Prostate gland (tissue), 2 donors: ENCODE measurements at regions not wholly inside any gene's neighbourhood (a gene's known extent, or its start where the extent isn't known, plus 50 kb on each side); places are given as distances from the start of the nearest gene placed in this dataset.

ENCODE experiments used
- DNase-seq: peaks from one replicate; pipeline ENCODE4 v3.0.0-alpha.2; 2019; ENCODE audit warnings: low spot score
- H3K27ac ChIP-seq, 2 donors: fragments of 200-600 bp; sonication (generic); 2 replicates each; pipeline ENCODE4 v1.5.1; 2017 to 2019
- H3K27me3 ChIP-seq: fragments of 200-600 bp; sonication (generic); replicated peaks from 2 replicates; pipeline ENCODE4 v1.5.1; 2019; ENCODE audit not compliant: insufficient read depth
- H3K36me3 ChIP-seq, 2 donors: fragments of 200-600 bp; sonication (generic); 1 replicate in 1 of 2; 2 replicates in 1 of 2; pipeline versions ENCODE4 v1.5.1 to v1.8.1; 2017 to 2019
- H3K4me1 ChIP-seq: fragments of 200-600 bp; sonication (generic); replicated peaks from 2 replicates; pipeline ENCODE4 v1.5.1; 2019
- H3K4me3 ChIP-seq, 2 donors: fragments of 200-600 bp; sonication (generic); 2 replicates each; pipeline ENCODE4 v1.5.1; 2017 to 2019
- H3K9me3 ChIP-seq: fragments of 200-600 bp; sonication (generic); 2 replicates; pipeline ENCODE4 v1.5.1; 2017
- CTCF ChIP-seq, 4 experiments: fragments of 200-600 bp in 2 of 4; fragments of 450-650 bp in 2 of 4; sonication (generic) in 2 of 4; IDR thresholded peaks; 1 replicate in 3 of 4; 2 replicates in 1 of 4; pipeline ENCODE4 v1.5.1; 2016 to 2019; ENCODE audit warnings: antibody characterized with exemption in 4 of 4, mild to moderate bottlenecking in 2 of 4, moderate library complexity in 2 of 4
- POLR2A ChIP-seq: fragments of 450-650 bp; IDR thresholded peaks from one replicate; pipeline ENCODE4 v1.6.1; 2016; ENCODE audit warnings: antibody characterized with exemption, mild to moderate bottlenecking
- POLR2AphosphoS5 ChIP-seq: sonication (generic); formaldehyde crosslinking; IDR thresholded peaks from one replicate; pipeline ENCODE4 v1.6.1; 2017; ENCODE audit warnings: antibody characterized with exemption
- WGBS: methylation state at CpG from one replicate; pipeline ENCODE4 v1.1.5; 2018; 5-methylcytosine and 5-hydroxymethylcytosine counted together
- intact Hi-C: fragments of 100-400 bp; cut with DNase I; formaldehyde crosslinking; loops from one replicate; pipeline ENCODE4 v1.14.2; 2022

- intact Hi-C loops, result no loop called here
- no peak overlapping the region for H3K27ac ChIP-seq
- TF ChIP-seq CTCF (IDR thresholded peaks at IDR 0.05), result no peak
- no peak for TF ChIP-seq POLR2AphosphoS5
- no peak for TF ChIP-seq POLR2A
- no peaks in the 10 kb centered on the region for H3K4me1 ChIP-seq
- no peaks in the 10 kb centered on the region for H3K9me3 ChIP-seq
- H3K36me3 ChIP-seq, result no peaks in the 10 kb centered on the region
- H3K4me3 ChIP-seq, result no peak overlapping the region
- no peaks in the 10 kb centered on the region for H3K27me3 ChIP-seq
- WGBS, result 87% methylated on average over 1 of the region's 1 CpG
- DNase-seq, result no peak
Measured at GRCh38 chr10:33955676-33956075, 621.2 kb upstream of the NRP1 start.

- H3K4me3 ChIP-seq, result no peak overlapping the region
- H3K27me3 ChIP-seq, result no peaks in the 10 kb centered on the region
- H3K9me3 ChIP-seq, result no peaks in the 10 kb centered on the region
- WGBS, result 95% methylated on average over 8 of the region's 8 CpGs
- no peak for TF ChIP-seq POLR2AphosphoS5
- TF ChIP-seq POLR2A, result no peak
- no peak for TF ChIP-seq CTCF (IDR thresholded peaks at IDR 0.05)
- intact Hi-C loops, result no loop called here
- no peak overlapping the region for H3K27ac ChIP-seq
- no peak for DNase-seq
- no peaks in the 10 kb centered on the region for H3K4me1 ChIP-seq
- no peaks in the 10 kb centered on the region for H3K36me3 ChIP-seq
Measured at GRCh38 chr10:33952692-33953360, 618.4 kb upstream of the NRP1 start.

GRCh38 chr10:33950206-33950605 lies 615.7 kb upstream of the NRP1 start:
- DNase-seq, result no peak
- no peak overlapping the region for H3K4me3 ChIP-seq
- no peaks in the 10 kb centered on the region for H3K36me3 ChIP-seq
- no peak for TF ChIP-seq CTCF (IDR thresholded peaks at IDR 0.05)
- TF ChIP-seq POLR2A, result no peak
- TF ChIP-seq POLR2AphosphoS5, result no peak
- no peaks in the 10 kb centered on the region for H3K27me3 ChIP-seq
- WGBS, result 86% methylated on average over 1 of the region's 1 CpG
- H3K4me1 ChIP-seq, result no peaks in the 10 kb centered on the region
- no peak overlapping the region for H3K27ac ChIP-seq
- H3K9me3 ChIP-seq, result no peaks in the 10 kb centered on the region
- intact Hi-C loops, result no loop called here

GRCh38 chr10:33947544-33947943 lies 613.1 kb upstream of the NRP1 start:
- DNase-seq, result no peak
- no peak overlapping the region for H3K27ac ChIP-seq
- H3K36me3 ChIP-seq, result no peaks in the 10 kb centered on the region
- H3K9me3 ChIP-seq, result no peaks in the 10 kb centered on the region
- H3K4me3 ChIP-seq, result no peak overlapping the region
- no peaks in the 10 kb centered on the region for H3K27me3 ChIP-seq
- WGBS, result 48% methylated on average over 5 of the region's 5 CpGs
- intact Hi-C loops, result no loop called here
- TF ChIP-seq POLR2AphosphoS5 (no peak), CTCF (IDR thresholded peaks at IDR 0.05) (no peak), POLR2A (no peak)
- H3K4me1 ChIP-seq, result no peaks in the 10 kb centered on the region

- intact Hi-C loops, result no loop called here
- Histone ChIP-seq H3K4me3 (no peak overlapping the region), H3K4me1 (no peaks in the 10 kb centered on the region), H3K27me3 (no peaks in the 10 kb centered on the region), H3K27ac (no peak overlapping the region), H3K36me3 (no peaks in the 10 kb centered on the region), H3K9me3 (no peaks in the 10 kb centered on the region)
- no peak for TF ChIP-seq POLR2AphosphoS5
- no peak for TF ChIP-seq CTCF (IDR thresholded peaks at IDR 0.05)
- no peak for TF ChIP-seq POLR2A
- 79% methylated on average over 1 of the region's 1 CpG for WGBS
- no peak for DNase-seq
Measured at GRCh38 chr10:33945051-33945450, 610.6 kb upstream of the NRP1 start.
